UCSD-AML1 (cell line): ENCODE measurements at regions not wholly inside any gene's neighbourhood (a gene's known extent, or its start where the extent isn't known, plus 50 kb on each side); places are given as distances from the start of the nearest gene placed in this dataset.
"Not testable (repeated sequence)": the region's sequence is repeated elsewhere in the genome, so short reads cannot be mapped to it uniquely, and the experiment has no call there.

Experiments
- DNase-seq: peaks from one replicate; lab custom pipeline; 2025; ENCODE audit not compliant: unreplicated experiment; lab: John Stamatoyannopoulos, UW

DNA sequence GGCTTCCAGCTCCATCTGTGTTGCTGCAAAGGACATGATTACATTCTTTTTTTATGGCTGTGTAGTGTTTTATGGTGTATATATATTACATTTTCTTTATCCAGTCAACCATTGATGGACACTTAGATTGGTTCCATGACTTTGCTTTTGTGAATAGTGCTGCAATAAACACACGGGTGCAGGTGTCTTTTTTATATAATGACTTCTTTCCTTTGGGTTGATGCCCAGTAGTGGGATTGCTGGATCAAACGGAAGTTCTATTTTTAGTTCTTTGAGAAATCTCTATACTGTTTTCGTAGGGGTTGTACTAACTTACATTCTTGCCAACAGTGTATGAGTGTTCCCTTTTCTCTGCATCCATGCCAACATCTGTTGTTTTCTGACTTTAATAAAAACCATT is 189.7 kb downstream of the ACTR3B start:
- DNase-seq, result no peak

DNA sequence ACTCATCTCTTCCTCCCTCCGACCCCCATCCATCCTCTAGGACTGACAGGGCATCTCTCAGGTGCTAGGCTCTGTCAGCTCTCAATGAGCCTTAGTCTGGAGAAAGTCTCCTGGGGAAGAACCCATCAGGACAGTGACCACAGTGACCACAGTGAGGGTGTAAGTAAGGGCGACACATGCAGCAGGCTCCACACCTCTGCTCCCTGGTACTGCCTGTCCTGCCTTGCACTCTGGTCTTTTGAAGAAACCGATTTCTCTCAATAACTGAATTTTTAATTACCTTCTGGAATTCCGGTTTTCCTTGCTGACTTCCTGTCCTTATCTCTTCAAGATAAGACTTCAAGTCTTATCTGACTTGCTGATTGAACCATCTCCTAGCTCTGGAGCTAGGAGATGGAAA is 190.2 kb downstream of the ACTR3B start:
- DNase-seq, result no peak

DNA sequence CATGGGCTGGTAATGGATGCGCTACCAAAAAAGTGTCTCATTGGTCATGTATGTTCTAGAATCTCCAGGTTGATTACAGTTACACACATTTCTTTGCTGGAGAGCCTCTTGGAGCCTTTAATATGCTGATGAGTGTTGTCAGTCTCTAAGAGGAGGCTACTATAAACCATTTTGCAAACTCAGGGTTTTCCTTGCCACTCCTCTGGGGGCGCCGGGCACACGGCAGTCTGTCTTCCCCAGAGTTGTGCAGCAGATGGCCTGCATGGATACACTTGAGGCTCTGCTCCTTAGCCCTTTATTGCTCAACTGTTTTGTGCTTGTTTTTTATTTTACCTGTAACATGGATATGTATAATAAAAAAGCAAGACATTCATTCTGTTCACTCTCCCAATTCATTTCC is 196.5 kb downstream of the ACTR3B start:
- no peak for DNase-seq

DNA sequence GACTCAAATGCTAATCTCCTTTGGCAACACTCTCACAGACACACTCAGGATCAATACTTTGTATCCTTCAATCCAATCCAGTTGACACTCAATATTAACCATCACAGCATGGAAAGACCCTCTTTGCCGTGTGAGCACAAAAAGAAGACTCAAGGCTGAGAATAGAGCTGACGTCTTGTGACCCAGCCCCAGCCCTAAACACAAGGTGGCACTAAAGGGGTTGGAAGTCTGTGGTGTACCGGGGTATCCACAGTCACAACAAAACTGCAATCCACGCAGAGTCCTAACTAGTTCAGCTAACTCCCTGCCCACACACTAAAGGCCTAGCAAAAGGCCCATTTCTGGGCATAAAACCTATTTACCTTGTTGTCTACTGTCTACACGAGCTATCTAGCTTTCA is 200.1 kb downstream of the ACTR3B start:
- no peak for DNase-seq

DNA sequence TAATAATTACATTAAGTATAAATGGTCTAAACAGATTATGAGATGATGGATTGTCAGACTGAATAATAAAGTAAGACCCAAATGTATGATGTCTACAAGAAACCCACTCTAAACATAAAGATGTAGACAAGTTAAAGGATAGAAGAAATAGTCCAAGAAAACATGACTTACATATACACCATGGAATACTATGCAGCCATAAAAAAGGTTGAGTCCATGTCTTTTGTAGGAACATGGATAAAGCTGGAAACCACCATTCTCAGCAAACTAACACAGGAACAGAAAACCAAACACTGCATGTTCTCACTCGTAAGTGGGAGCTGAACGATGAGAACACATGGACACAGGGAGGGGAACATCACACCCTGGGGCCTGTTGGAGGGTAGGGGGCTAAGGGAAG is 202.2 kb downstream of the ACTR3B start:
- DNase-seq, result not testable (repeated sequence)

DNA sequence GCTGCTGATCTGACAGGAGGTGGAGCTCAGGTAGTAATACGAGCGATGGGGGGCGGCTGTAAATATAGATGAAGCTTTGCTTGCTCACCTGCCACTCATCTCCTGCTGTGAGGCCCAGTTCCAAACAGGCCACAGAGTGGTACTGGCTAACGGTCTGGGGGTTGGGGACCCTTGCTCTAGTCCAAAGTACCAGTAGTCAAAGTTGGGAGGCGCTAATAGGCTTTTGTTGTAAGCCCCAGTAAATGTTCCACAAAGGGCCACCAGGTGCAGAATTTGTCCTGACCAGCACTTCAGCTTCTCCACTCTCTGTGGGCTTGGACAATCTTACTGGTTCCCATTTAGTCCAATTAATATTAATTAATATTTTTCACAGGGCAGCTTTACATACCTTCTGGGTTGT is 206.6 kb downstream of the ACTR3B start:
- DNase-seq, result no peak

DNA sequence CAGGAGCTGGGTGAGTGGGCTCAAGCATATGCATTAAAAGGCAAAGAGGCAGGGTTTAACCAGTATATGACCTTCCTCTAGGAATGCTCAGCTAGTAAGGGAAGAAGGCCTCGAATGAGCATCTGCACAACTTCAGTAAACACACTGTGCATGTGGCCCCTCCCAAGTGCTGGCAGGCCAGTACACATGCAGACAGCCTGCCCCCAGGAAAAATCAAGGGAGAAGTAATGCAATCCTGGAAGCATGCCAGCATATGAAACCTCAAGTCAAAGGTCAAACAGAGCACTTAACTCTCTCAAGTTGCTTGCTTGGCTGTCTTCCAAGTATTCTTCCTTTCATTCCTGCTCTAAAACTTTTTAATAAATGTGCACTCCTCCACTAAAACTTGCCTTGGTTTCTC is 208.4 kb downstream of the ACTR3B start:
- no peak for DNase-seq

DNA sequence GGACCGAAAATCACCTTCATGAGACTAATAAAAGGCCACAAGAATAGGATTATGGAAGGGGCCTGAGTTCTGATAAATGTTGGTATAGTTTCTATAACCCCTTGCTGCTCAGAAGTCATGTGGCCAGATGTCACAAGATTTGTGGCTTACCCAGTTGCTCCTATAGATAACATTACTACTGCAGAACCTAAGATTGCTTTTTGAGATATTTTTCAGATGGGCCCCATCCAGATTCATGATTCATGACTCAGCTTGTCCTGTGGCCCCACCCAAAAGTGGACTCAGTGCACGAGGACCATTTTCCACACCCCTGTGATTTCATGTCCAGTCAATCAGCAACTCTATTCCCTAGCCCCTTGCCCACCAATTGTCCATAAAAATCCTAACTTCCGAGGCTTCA is 209.0 kb downstream of the ACTR3B start:
- no peak for DNase-seq

DNA sequence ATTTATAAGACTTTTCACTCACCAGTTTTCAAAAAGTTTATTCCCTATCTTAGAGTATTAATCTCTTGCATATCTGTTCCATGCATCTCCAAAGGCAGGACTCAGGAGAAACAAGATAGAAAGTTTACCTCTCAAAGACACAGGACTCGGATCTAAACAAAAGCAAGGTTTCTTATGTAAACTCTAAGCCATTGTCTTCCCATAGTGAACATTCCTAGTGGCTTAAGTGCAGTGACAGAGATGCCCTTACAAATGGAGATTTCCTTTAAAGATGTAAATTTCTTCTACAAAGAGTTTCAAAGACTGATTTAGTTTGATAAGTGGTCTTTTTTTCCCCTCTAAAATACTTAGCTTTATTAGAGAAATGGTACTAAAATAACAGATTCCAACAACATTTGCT is 209.8 kb downstream of the ACTR3B start:
- no peak for DNase-seq

DNA sequence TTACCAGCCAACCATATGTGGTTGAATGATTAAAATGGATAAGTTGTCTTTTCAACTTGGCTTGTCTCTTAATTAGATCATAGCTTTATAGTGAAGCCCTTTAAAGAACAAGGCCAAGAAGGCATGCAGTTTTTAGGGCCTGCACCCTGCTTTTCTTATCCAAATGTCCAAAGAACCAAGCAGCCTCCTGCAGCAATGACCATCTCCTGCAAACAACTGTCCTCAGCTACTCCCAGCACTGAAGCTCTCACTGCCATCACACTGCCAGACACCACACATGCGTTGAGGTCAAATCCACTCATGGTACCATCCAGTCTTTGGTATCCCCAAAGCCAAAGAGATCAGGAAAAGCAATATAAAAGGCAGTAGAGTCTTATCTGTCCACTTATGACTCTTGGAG is 210.3 kb downstream of the ACTR3B start:
- DNase-seq, result no peak

DNA sequence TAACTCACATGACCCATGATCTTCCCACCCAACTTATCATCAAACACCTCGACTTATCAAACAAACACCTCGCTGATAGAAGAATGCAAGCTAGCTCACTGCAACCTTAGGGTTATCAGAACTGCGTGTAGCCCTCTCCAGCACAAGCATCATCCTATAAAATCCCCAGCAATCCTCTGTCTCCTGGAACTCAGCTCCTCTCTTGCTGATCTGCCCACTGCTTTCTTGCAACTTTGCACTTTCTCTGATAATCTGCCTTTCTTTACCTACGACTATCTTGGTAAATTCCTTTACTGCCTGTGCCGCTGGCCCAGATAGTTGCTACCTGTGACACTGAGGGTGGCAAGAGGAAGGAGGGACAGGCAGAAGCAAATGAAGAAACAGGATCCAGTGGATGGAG is 210.9 kb downstream of the ACTR3B start:
- DNase-seq, result no peak

DNA sequence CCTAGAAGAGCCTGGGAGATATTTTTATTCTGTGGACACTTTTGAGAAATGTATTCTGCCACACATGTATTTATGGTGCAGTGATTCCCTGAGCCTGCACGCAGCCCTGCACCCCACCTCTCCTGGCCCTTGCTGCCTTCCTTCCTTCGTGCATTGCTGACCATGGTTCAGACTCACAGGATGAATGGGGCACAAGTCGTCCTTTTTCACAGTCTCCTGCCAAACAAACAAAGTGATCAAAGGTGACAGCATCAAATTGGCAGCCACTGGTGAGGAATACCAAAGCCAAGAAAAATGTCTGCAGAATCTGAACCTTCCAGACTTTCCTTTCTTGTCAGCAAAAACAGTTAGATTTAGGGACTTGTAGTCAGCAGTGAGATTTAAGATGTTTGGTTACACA is 215.0 kb downstream of the ACTR3B start:
- DNase-seq, result no peak

DNA sequence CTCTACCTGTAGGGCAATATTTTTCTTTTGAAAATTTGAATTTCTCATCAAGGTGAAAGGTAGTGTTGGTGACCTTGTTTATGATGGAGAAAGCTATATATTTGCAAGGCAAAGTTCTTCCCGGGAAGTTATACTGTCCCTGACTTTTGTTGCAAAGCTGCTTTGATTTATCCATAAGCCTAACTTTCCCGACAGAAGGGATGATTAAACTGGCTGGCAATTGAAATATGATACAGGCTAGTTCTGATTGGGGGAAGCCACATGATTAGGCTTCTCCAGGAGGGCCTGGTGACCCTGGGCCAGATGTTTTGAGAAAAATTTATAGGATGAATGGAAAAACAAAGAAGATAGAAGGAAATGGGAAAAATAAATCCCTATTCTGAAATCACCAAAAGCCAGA is 215.5 kb downstream of the ACTR3B start:
- no peak for DNase-seq

DNA sequence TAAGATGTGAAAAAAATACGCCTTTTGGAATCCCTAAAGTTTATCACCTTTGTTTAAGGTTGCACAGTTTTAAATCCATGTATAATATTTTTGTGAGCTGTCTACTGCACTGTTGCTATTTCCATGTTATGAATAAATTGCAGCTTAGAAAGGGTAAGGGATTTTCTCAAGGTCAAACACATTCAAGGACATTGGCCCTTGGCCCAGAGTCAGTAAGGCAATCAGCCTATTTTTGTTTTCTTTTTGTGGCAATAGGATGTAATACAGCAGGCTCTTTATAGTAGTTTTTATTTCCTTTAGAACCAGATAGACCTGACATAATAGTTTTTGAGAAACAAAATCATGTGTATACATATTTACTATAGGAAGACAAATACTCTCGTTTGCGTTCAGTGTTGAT is 219.8 kb downstream of the ACTR3B start:
- DNase-seq, result no peak

DNA sequence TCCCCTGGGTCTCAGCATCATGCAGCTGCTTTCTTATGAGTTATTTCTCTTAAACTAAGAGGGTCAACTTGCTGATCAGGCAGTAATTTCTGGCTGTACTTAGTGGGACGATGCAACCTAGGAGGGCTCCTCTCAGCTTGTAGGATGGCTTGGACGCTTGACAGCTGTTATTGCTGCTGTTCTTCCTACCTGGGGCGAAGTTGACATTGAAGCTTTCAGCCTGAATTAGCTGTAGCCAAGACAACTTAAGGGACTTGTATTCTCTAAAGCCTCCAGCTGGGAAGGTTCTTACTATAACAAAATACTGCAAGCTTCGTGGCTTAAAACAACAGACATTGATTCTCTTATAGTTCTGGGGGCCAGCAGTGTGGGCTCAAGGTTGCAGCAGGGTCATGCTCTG is 224.9 kb downstream of the ACTR3B start:
- no peak for DNase-seq

DNA sequence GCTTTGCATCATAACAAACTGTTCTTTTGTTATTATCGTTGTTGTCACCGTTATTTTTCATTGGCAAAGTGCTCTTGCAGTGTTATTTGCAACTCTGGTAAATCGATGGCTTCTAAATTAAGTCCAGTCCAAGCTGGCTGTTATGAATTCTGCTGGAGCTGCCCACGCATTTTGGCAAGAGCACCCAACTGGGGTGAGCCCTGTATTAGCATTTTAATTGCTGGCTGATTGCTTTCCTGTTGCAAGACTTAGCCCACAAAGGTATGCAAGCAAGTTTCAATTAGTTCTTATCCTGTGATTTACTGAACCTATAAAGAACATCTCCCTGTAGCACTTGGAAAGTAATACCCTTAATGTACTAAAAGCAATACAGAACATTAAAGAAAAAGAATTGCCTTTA is 226.8 kb downstream of the ACTR3B start:
- DNase-seq, result no peak

DNA sequence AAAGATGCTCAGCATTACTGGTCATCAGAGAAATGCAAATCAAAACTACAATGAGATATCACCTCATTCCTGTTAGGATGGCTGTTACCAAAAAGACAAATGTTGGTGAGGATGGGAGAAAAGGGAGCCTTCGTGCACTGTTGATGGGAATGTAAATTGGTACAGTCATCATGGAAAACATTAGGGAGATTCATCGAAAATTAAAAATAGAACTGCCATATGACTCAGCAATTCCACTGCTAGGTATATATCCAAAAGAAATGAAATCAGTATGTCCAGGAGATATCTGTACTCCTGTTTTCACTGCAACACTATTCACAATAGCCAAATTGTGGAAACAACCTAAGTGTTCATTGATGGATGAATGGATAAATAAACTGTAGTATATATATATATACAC is 228.1 kb downstream of the ACTR3B start:
- DNase-seq, result no peak

DNA sequence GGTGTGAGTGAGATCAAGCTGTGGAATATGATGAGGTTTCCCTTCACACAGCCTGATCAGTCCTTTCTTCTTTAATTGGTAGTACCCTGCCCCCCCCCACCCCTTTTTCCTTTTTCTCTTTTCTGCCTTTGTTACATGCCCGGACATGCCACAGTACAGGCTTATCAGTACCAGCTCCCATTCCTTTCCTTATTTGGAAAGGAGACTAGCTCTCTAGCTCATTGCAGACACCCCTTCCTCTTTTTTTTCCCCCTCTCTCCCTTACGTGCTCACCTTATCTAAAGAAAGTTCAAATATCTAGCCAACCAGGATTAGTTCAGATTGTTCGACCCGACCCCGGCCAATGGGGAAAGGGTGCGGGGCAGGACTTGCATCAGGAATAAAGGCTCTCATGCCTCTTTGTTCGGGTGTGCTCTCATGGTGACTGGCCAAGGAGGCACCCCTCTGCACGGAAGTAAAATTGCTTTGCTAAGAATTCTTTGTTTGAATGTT is 230.4 kb downstream of the ACTR3B start:
- DNase-seq, result no peak

DNA sequence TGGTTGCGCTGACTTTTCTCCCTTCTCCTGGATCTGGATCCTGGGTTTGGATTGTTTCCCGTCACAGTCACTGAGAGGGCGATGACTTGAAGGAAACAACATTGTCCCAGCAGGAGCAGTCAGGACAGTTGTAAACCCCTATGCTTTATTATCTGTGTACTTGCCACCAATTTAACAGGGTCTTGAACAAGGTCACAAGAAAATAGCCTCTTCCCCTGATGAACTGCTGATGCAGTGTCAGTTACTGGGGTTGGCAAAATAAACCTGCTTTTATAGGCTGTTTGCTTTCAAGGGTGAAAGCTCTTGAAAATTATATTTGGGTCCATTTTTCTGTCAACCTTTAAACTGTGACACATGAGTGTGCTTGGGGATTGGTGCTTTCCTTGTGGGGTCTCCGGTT is 238.9 kb downstream of the ACTR3B start:
- no peak for DNase-seq

DNA sequence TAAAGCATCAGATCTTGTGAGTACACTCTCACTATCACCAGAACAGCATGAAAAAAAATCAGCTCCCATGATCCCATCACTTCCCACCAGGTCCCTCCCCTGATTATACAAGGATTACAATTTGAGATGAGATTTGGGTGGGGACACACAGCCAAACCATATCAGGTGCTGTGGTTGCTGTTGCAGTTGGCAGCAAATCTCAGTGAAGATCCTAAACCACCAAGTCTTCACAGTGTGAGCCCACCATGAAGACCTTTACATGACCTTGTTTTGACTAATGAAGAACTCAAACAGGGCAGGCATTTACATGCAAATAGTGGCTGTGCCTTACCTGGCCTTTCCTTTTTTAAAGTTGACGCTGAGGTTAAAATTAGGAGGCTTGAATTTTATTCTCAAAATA is 242.6 kb downstream of the ACTR3B start:
- no peak for DNase-seq

DNA sequence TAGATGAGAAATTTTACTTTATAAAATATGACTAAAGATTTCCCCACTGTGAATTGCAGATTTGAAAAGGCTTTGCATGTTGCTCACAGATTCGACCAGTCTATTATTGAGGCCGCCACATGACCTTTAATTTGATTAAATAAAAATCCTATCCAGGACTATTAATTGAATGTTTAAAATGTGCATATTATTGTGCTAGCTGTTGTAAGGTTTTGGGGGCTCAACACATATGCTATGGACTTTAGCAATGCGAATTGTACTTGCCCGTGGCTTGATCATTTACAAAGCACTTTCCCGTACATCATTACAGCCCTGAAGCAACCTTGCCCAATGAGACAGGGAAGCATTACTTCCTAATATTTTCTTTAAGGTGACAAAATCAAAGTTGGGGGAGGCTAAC is 243.0 kb downstream of the ACTR3B start:
- DNase-seq, result no peak

DNA sequence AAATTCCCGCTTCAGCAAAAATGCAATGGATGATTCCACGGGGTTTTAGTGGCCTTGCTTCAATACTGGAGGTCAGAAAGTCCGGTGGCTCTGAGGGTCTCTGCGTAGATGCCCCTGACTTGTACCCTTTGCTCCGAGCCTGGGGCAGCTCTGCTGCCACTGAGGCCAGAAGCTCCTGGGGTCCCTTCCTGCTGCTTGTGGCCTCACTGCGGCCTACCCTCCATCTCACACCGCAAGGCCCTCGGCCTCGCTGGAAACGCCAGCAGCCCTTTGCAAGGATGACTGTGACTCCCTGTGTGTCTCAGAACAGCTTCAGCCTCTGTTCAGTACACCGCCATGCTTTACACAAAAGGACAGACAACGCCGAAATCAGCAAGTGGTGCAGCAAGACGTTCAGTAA is 244.8 kb downstream of the ACTR3B start:
- DNase-seq, result no peak

DNA sequence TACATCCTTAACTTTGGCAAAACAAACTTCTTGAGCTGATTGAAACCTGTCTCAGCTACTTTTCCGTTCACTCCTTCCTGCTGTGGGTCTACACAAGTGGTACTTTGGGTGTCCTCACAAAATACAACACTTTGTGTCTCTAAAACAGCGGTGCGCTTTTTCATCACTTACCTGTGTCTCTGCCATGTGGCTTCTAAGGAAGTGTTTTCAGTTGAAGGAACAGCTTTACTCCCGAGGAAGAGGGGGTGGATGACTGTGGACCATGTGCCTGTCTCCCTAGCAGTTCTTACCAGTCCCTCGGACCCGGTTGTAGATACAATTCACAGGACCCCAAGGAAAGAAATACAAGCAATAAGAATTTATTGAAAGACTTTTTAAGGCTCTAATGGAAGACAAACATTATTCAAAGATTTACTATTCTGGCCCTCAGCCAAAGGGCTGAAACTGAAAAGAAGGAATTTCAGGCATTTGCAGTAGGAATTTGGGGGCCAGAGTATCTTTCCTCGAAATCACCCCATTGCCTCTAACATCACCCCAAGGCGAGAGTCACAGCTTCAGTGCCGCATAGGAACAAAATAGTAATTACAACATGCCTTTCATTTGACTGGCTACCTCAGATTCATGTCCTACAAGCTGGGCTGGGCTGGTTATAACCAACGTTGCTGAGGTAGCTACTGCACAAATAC is 246.3 kb downstream of the ACTR3B start:
- DNase-seq, result no peak

DNA sequence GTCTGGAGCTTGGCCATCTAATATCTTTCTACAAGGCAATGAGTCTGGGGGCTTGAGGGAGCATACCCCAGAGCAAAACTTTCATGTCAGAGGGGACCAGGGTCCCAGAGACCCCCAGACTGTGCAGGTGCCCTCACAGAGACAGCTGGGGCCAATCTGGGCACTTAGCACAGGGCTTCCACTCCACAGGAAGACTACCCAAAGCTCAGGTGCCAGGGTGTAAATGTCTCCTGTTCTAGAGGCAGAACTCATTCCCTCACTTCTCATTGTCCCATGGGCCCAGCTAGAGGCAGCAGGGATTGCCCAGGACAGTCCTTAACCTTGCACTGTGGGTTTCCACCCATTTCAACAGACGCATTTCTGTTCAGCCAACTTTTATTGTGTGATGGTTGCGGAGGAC is 246.9 kb downstream of the ACTR3B start:
- no peak for DNase-seq
